Right atrium auricular region (tissue), 2 donors: ENCODE measurements at regions not wholly inside any gene's neighbourhood (a gene's known extent, or its start where the extent isn't known, plus 50 kb on each side); places are given as distances from the start of the nearest gene placed in this dataset.

Source experiments
- DNase-seq: peaks from one replicate; pipeline ENCODE4 v3.0.0-alpha.2; 2019; ENCODE audit warnings: low spot score
- H3K27ac ChIP-seq, 2 donors: fragments of 200-600 bp; sonication (generic); 1 replicate in 1 of 2; 2 replicates in 1 of 2; pipeline ENCODE4 v1.5.1; 2016 to 2019
- H3K27me3 ChIP-seq, 2 donors: fragments of 200-600 bp; sonication (generic); one replicate each; pipeline versions ENCODE4 v1.5.1 to v1.6.0; 2017 to 2019
- H3K36me3 ChIP-seq: fragments of 200-600 bp; sonication (generic); one replicate; pipeline ENCODE4 v1.5.1; 2016
- H3K4me1 ChIP-seq, 2 donors: fragments of 200-600 bp; sonication (generic); one replicate each; pipeline versions ENCODE4 v1.5.1 to v1.6.0; 2017 to 2019
- H3K4me3 ChIP-seq, 2 donors: fragments of 200-600 bp; sonication (generic); 1 replicate in 1 of 2; 2 replicates in 1 of 2; pipeline ENCODE4 v1.5.1; 2017 to 2019; ENCODE audit warnings: mild to moderate bottlenecking in 1 of 2, moderate library complexity in 1 of 2
- H3K9me3 ChIP-seq, 2 donors: fragments of 200-600 bp; sonication (generic); one replicate each; pipeline ENCODE4 v1.5.1; 2019
- TF ChIP-seq, protein P1 (sequence below), 2 donors: fragments of 200-600 bp; sonication (generic); IDR thresholded peaks; one replicate each; pipeline ENCODE4 v1.5.1; 2019; ENCODE audit warnings: antibody characterized with exemption in 2 of 2

DNA sequence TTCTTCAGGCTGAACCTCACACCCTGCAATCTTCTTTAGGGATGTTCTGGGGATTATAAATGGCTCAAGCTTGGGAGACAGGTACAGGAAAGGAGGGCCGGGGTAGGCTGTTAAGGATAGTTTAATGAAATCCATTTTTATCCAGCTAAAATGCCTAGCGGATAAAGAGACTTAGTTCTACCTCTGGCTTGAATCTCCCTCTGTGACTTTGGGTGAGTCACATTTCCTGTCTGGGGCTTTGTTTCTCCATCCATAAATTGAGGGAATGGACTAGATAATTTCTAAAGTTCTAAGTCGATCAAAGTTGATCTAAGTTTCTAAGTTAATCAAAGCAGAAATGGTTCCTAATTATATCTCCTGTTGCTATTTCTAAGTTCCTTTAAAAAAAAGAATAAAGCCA lies 319.6 kb upstream of the E2F7 start:
- TF ChIP-seq, protein P1, sequence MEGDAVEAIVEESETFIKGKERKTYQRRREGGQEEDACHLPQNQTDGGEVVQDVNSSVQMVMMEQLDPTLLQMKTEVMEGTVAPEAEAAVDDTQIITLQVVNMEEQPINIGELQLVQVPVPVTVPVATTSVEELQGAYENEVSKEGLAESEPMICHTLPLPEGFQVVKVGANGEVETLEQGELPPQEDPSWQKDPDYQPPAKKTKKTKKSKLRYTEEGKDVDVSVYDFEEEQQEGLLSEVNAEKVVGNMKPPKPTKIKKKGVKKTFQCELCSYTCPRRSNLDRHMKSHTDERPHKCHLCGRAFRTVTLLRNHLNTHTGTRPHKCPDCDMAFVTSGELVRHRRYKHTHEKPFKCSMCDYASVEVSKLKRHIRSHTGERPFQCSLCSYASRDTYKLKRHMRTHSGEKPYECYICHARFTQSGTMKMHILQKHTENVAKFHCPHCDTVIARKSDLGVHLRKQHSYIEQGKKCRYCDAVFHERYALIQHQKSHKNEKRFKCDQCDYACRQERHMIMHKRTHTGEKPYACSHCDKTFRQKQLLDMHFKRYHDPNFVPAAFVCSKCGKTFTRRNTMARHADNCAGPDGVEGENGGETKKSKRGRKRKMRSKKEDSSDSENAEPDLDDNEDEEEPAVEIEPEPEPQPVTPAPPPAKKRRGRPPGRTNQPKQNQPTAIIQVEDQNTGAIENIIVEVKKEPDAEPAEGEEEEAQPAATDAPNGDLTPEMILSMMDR (IDR thresholded peaks at IDR 0.05): no peak
- no peaks in the 10 kb centered on the region for H3K4me1 ChIP-seq

DNA sequence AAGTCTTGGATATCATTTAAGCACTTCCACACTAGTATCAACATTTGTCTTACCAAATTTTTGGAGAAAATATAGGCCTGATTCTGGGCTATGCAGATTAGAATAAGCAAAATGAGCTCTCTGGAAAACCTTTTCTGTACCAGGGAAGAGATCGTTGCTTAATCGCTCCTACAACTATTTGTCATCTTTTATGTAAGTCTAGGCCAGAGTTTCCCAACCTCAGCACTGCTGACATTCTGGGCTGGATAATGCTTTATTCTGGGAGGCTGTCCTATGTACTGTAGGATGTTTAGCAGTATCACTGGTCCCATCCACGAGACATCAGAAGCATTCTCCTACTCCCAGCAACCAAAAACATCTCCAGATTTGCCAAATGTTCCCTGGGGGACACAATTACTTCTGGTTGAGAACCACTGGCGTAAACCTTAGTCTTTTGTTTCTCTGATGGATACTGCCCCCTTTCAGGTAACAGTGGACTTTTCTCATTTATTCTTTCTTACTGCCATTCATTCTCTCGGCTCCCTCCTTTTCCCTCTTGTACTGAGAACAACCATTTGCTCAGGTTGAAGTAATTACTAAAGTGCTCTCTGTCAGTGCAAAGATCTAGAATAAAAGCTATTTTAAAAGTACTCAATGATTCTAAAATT lies 316.9 kb upstream of the E2F7 start:
- Histone ChIP-seq H3K4me1 (no peaks in the 10 kb centered on the region), H3K4me3 (no peak overlapping the region), H3K9me3 (no peaks in the 10 kb centered on the region), H3K36me3 (no peaks in the 10 kb centered on the region), H3K27me3 (no peaks in the 10 kb centered on the region), H3K27ac (no peak overlapping the region)
- TF ChIP-seq, protein P1 (IDR thresholded peaks at IDR 0.05): no peak
- no peak for DNase-seq

More for the DNA sequence above, 319.6 kb upstream of the E2F7 start:
- no peaks in the 10 kb centered on the region for H3K9me3 ChIP-seq
- H3K27ac ChIP-seq: no peak overlapping the region
- H3K4me3 ChIP-seq: no peak overlapping the region
- H3K27me3 ChIP-seq: no peaks in the 10 kb centered on the region
- H3K36me3 ChIP-seq: no peaks in the 10 kb centered on the region
- no peak for DNase-seq

DNA sequence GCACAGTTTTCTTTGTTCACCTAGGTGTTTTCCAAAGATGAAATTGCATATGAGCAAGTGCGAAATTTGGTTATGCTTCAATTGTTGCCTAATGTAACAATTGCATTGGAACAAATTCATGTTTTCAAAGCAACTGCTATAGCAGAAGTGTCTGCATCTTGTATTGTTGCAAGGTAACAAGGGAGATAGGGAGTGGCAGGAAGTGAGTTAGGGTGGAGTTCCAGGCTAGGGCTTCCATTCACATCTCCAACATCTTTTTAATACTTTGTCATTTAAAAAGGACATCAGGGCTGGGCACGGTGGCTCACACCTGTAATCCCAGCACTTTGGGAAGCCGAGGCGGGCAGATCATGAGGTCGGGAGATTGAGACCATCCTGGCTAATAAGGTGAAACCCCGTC lies 312.3 kb upstream of the E2F7 start:
- TF ChIP-seq, protein P1 (IDR thresholded peaks at IDR 0.05): no peak
- Histone ChIP-seq H3K4me1 (no peaks in the 10 kb centered on the region), H3K4me3 (no peak overlapping the region), H3K36me3 (no peaks in the 10 kb centered on the region), H3K9me3 (no peaks in the 10 kb centered on the region), H3K27ac (no peak overlapping the region), H3K27me3 (no peaks in the 10 kb centered on the region)
- DNase-seq: no peak

DNA sequence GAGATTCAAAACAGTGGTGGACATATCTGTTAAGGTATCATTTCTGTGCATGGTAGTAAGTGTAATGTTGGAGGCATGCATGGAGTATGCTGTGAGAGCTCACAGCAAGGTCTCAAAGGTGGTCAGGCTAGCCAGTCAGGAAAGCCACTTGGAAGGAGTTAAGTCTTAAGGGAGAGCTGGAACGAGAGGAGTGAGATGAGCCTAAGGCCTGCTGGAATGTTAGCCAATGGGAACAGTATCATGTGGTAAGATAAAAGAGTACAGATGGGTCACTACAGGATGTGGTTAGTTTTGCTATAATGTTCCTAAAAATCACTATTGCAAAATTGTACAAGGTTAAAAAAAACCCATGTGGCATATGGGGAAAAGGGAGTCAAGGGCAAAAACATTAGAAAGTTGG lies 311.7 kb upstream of the E2F7 start:
- no peak overlapping the region for H3K27ac ChIP-seq
- no peaks in the 10 kb centered on the region for H3K9me3 ChIP-seq
- DNase-seq: no peak
- TF ChIP-seq, protein P1 (IDR thresholded peaks at IDR 0.05): no peak
- H3K4me3 ChIP-seq: no peak overlapping the region
- no peaks in the 10 kb centered on the region for H3K36me3 ChIP-seq
- H3K27me3 ChIP-seq: no peaks in the 10 kb centered on the region
- H3K4me1 ChIP-seq: no peaks in the 10 kb centered on the region

DNA sequence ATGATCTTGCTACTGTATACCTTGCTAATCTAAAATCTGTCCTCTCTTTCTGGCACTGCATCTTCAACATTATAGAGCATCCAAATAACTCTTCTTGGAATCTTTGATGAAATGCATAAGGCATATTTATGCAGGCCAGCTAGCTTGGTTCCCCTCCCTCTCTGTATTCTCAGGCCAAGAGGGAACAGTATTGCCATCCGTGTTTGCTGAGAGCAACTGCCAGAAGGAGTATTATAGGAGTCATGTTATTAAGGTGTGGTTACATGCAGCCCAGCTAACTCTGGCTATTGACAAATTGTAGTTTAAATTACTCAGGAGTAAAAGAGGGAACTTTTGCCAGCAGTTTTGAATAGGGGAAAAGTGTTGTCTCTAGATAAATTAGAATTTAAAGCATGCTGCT lies 309.3 kb upstream of the E2F7 start:
- TF ChIP-seq, protein P1 (IDR thresholded peaks at IDR 0.05): no peak
- no peak for DNase-seq
- no peaks in the 10 kb centered on the region for H3K36me3 ChIP-seq
- H3K27ac ChIP-seq: no peak overlapping the region
- no peaks in the 10 kb centered on the region for H3K27me3 ChIP-seq
- H3K9me3 ChIP-seq: no peaks in the 10 kb centered on the region
- H3K4me3 ChIP-seq: no peak overlapping the region
- H3K4me1 ChIP-seq: no peaks in the 10 kb centered on the region

DNA sequence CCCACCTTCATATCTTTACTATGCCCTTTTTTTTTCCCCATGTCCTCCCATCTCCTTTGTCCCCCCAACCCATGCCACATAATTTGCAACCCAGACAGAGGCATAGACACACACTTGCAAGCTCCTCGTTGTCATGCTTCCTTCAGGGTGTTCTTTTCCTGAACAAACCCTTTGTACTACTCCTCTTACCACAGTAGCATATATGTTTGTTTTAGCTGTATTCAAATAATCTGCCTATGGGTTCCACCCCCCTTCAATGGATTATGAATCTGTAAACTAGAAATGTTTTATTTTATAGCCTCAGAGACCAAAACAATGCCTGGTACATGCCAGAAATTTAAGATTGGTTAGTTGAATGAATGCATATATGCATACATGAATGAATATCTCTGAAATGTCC lies 307.1 kb upstream of the E2F7 start:
- no peak for DNase-seq
- TF ChIP-seq, protein P1 (IDR thresholded peaks at IDR 0.05): no peak
- H3K4me3 ChIP-seq: no peak overlapping the region
- H3K4me1 ChIP-seq: no peaks in the 10 kb centered on the region
- H3K9me3 ChIP-seq: no peaks in the 10 kb centered on the region
- no peak overlapping the region for H3K27ac ChIP-seq
- H3K27me3 ChIP-seq: no peaks in the 10 kb centered on the region
- H3K36me3 ChIP-seq: no peaks in the 10 kb centered on the region
